Endothelial cell of umbilical vein (primary cell): ENCODE measurements at regions not wholly inside any gene's neighbourhood (a gene's known extent, or its start where the extent isn't known, plus 50 kb on each side); places are given as distances from the start of the nearest gene placed in this dataset.

ENCODE experiments used
- BruUV-seq: library from RNA; stranded (reverse); fragments of 400-500 nt; replicated peaks from 2 replicates; lab custom pipeline; 2021; lab: Mats Ljungman, UMichigan
- CTCF ChIA-PET: fragments of 300-600, 350-600 bp; sonication (Branson Sonifier 250); formaldehyde crosslinking; loops from one replicate; lab custom pipeline; 2021; ENCODE audit warnings: antibody characterized with exemption, inconsistent platforms; lab: Charles Lee
- POLR2A ChIA-PET: fragments of 300-600, 350-600 bp; sonication (Branson Sonifier 250); formaldehyde crosslinking; loops from one replicate; lab custom pipeline; 2021; ENCODE audit warnings: antibody characterized with exemption, inconsistent platforms; lab: Charles Lee
- DNase-seq: peaks from one replicate; pipeline ENCODE4 v3.0.0-alpha.2; 2011; ENCODE audit warnings: low read depth, low spot score
- FAIRE-seq: peaks from 2 replicates; lab custom pipeline; 2011; peaks lifted over from hg19 to GRCh38; lab: Jason Lieb, UNC
- H2AFZ ChIP-seq: 2 replicates; pipeline ENCODE4 v1.6.0; 2012; ENCODE audit warnings: low read depth, low read length, control low read depth, inconsistent platforms
- H3K27ac ChIP-seq: 2 replicates; pipeline ENCODE4 v1.5.1; 2011; ENCODE audit warnings: low read depth, mild to moderate bottlenecking, control low read depth, low read length, moderate library complexity; ENCODE audit not compliant: insufficient read depth
- H3K27me3 ChIP-seq, 2 experiments: 2 replicates each; pipeline versions ENCODE4 v1.6.0 to v1.6.1; 2011; ENCODE audit warnings: low read length in 2 of 2, mixed read lengths in 1 of 2; ENCODE audit not compliant: control insufficient read depth in 2 of 2, insufficient read depth in 2 of 2
- H3K36me3 ChIP-seq, 2 experiments: 2 replicates in 1 of 2; 3 replicates in 1 of 2; pipeline ENCODE4 v1.5.1; 2011; ENCODE audit warnings: low read length in 2 of 2, mild to moderate bottlenecking in 1 of 2, moderate library complexity in 1 of 2; ENCODE audit not compliant: control insufficient read depth in 2 of 2, insufficient read depth in 2 of 2; ENCODE audit errors: extremely low read depth in 1 of 2
- H3K4me1 ChIP-seq: 3 replicates; pipeline ENCODE4 v1.5.1; 2011; ENCODE audit warnings: mild to moderate bottlenecking, low read length; ENCODE audit not compliant: control insufficient read depth, insufficient read depth; ENCODE audit errors: extremely low read depth
- H3K4me2 ChIP-seq: 2 replicates; pipeline ENCODE4 v1.6.1; 2011; ENCODE audit warnings: low read length, control low read depth, mixed read lengths; ENCODE audit not compliant: insufficient read depth
- H3K4me3 ChIP-seq, 3 experiments: fragments of 200-600 bp in 1 of 3; sonication (generic), shearing (Covaris generic) in 1 of 3; replicated peaks in 1 of 3; 2 replicates each; pipeline ENCODE4 v1.5.1; 2011 to 2016; ENCODE audit warnings: control low read depth in 3 of 3, low read length in 3 of 3, mild to moderate bottlenecking in 2 of 3, inconsistent platforms in 1 of 3, low read depth in 1 of 3, moderate library complexity in 1 of 3; ENCODE audit not compliant: insufficient read depth in 1 of 3
- H3K79me2 ChIP-seq: 2 replicates; pipeline ENCODE4 v1.6.0; 2012; ENCODE audit warnings: low read length, inconsistent platforms; ENCODE audit not compliant: control insufficient read depth, insufficient read depth
- H3K9ac ChIP-seq: replicated peaks from 2 replicates; pipeline ENCODE3; 2011; ENCODE audit warnings: low read length, control low read depth; ENCODE audit not compliant: insufficient read depth; ENCODE audit errors: extremely low read depth
- H3K9me1 ChIP-seq: replicated peaks from 3 replicates; pipeline ENCODE4 v1.6.0; 2011; ENCODE audit warnings: mild to moderate bottlenecking, low read length; ENCODE audit not compliant: control insufficient read depth, insufficient read depth; ENCODE audit errors: extremely low read depth
- H3K9me3 ChIP-seq: replicated peaks from 2 replicates; pipeline ENCODE4 v1.5.1; 2012; ENCODE audit warnings: low read length, inconsistent platforms; ENCODE audit not compliant: control insufficient read depth, insufficient read depth
- H4K20me1 ChIP-seq: replicated peaks from 2 replicates; pipeline ENCODE3; 2011; ENCODE audit warnings: mild to moderate bottlenecking, low read length; ENCODE audit not compliant: control insufficient read depth, insufficient read depth; ENCODE audit errors: extremely low read depth
- EZH2 ChIP-seq: IDR thresholded peaks from 2 replicates; pipeline ENCODE4 v1.6.1; 2012; ENCODE audit warnings: borderline replicate concordance, low read depth, mild to moderate bottlenecking, moderate library complexity, low read length, inconsistent platforms; ENCODE audit not compliant: severe bottlenecking
- FOS ChIP-seq: IDR thresholded peaks from 2 replicates; pipeline ENCODE4 v1.6.1; 2011; ENCODE audit warnings: mild to moderate bottlenecking, low read length, moderate library complexity, borderline replicate concordance; ENCODE audit not compliant: insufficient read depth
- GATA2 ChIP-seq: IDR thresholded peaks from 2 replicates; pipeline ENCODE4 v1.7.0; 2011; ENCODE audit warnings: low read depth, mild to moderate bottlenecking, moderate library complexity, mixed read lengths, low read length; ENCODE audit not compliant: insufficient read length, insufficient read depth
- JUN ChIP-seq: IDR thresholded peaks from 2 replicates; pipeline ENCODE4 v1.6.1; 2011; ENCODE audit warnings: borderline replicate concordance, low read depth; ENCODE audit not compliant: insufficient read length, insufficient read depth
- MYC ChIP-seq: IDR thresholded peaks from one replicate; pipeline ENCODE4 v1.6.1; 2011; ENCODE audit warnings: mild to moderate bottlenecking, low read depth, low read length
- POLR2A ChIP-seq: IDR thresholded peaks from 2 replicates; pipeline ENCODE4 v1.6.1; 2012; ENCODE audit warnings: low read depth, mild to moderate bottlenecking, control low read depth, low read length
- POLR2AphosphoS5 ChIP-seq: IDR thresholded peaks from 2 replicates; pipeline ENCODE4 v1.6.1; 2012; ENCODE audit warnings: low read depth, mild to moderate bottlenecking, control low read depth, low read length, moderate library complexity; ENCODE audit not compliant: insufficient read depth
- dilution Hi-C: fragments of 300-500 bp; cut with MboI; formaldehyde crosslinking; loops from one replicate; pipeline ENCODE4 v1.15.0; 2019; ENCODE audit warnings: low sequenced_read_pairs; ENCODE audit not compliant: extremely low pct_ligation_motif_present
- intact Hi-C: fragments of 100-400 bp; cut with micrococcal nuclease; formaldehyde crosslinking; loops from one replicate; pipeline ENCODE4 v1.10.0; 2022
- TF ChIP-seq, protein P1 (sequence below), 2 donors: IDR thresholded peaks; 1 replicate in 1 of 2; 2 replicates in 1 of 2; pipeline ENCODE4 v1.5.1; 2011; ENCODE audit warnings: low read length in 2 of 2, mild to moderate bottlenecking in 2 of 2, moderate library complexity in 2 of 2, control low read depth in 1 of 2, inconsistent platforms in 1 of 2, low read depth in 1 of 2; ENCODE audit not compliant: insufficient read depth in 1 of 2; ENCODE audit errors: extremely low read depth in 1 of 2
- TF ChIP-seq, protein P2 (sequence below): IDR thresholded peaks from 2 replicates; pipeline ENCODE4 v1.6.1; 2011; ENCODE audit not compliant: insufficient read depth, insufficient read length

GRCh38 chrX:121579016-121579760 is 531.8 kb downstream of the GLUD2 start:
- no peak overlapping the region for H3K9ac ChIP-seq
- H3K9me1 ChIP-seq, result no peaks in the 10 kb centered on the region
- ChIA-PET POLR2A (no interaction called here), CTCF (no interaction called here)
- H3K4me1 ChIP-seq, result no peaks in the 10 kb centered on the region
- FAIRE-seq (peak; percentile 61), DNase-seq (peak; percentile 1)
- intact Hi-C loops, result loop anchor here (1.0 kb wide), 1 partner anchor 789 kb away; no protein-coding TSS in a partner anchor
- H2AFZ ChIP-seq, result no peak overlapping the region
- no peaks in the 10 kb centered on the region for H3K9me3 ChIP-seq
- no peaks in the 10 kb centered on the region for H3K27me3 ChIP-seq
- no peak overlapping the region for H3K4me3 ChIP-seq
- TF ChIP-seq EZH2 (no peak), FOS (no peak), GATA2 (no peak), MYC (no peak), POLR2A (no peak), POLR2AphosphoS5 (no peak), JUN (no peak)
- TF ChIP-seq, protein P1, sequence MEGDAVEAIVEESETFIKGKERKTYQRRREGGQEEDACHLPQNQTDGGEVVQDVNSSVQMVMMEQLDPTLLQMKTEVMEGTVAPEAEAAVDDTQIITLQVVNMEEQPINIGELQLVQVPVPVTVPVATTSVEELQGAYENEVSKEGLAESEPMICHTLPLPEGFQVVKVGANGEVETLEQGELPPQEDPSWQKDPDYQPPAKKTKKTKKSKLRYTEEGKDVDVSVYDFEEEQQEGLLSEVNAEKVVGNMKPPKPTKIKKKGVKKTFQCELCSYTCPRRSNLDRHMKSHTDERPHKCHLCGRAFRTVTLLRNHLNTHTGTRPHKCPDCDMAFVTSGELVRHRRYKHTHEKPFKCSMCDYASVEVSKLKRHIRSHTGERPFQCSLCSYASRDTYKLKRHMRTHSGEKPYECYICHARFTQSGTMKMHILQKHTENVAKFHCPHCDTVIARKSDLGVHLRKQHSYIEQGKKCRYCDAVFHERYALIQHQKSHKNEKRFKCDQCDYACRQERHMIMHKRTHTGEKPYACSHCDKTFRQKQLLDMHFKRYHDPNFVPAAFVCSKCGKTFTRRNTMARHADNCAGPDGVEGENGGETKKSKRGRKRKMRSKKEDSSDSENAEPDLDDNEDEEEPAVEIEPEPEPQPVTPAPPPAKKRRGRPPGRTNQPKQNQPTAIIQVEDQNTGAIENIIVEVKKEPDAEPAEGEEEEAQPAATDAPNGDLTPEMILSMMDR (IDR thresholded peaks at IDR 0.05; ENCODE audit: extremely low read depth in 1 of 2, insufficient read depth in 1 of 2, low read depth in 1 of 2, low read length in 2 of 2), result no peak
- TF ChIP-seq, protein P2, sequence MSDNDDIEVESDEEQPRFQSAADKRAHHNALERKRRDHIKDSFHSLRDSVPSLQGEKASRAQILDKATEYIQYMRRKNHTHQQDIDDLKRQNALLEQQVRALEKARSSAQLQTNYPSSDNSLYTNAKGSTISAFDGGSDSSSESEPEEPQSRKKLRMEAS, result no peak
- no peak overlapping the region for H3K4me2 ChIP-seq
- no TSS peak for BruUV-seq
- dilution Hi-C loops, result no loop called here
- no peaks in the 10 kb centered on the region for H3K79me2 ChIP-seq
- H3K27ac ChIP-seq, result no peak overlapping the region
- no peaks in the 10 kb centered on the region for H4K20me1 ChIP-seq
- H3K36me3 ChIP-seq, result no peaks in the 10 kb centered on the region
